ENCODE measurements at regions not wholly inside any gene's neighbourhood (a gene's known extent, or its start where the extent isn't known, plus 50 kb on each side); places are given as distances from the start of the nearest gene placed in this dataset.
A peak's percentile ranks its signal among the peaks of the same experiment; 100 is the strongest.

- WGBS, 2 donors = 90 to 93% methylated on average over 7 of the region's 7 CpGs
- H3K4me3 ChIP-seq (ENCODE audit: low read length in 2 of 2) = no peak overlapping the region
- no peak overlapping the region for H3K27ac ChIP-seq (ENCODE audit: low read depth in 1 of 2, low read length in 2 of 2)
- H3K36me3 ChIP-seq (ENCODE audit: control insufficient read depth in 1 of 2, insufficient read depth in 2 of 2, low read length in 1 of 2) = no peaks in the 10 kb centered on the region
- H3K4me1 ChIP-seq (ENCODE audit: control insufficient read depth in 1 of 2, insufficient read depth in 2 of 2, low read length in 2 of 2) = no peaks in the 10 kb centered on the region
- intact Hi-C loops (cut with DNase I) = no loop called here
- ATAC-seq (ENCODE audit: low FRiP score) (no peak), DNase-seq (no peak)
- H3K9me3 ChIP-seq (ENCODE audit: control insufficient read depth, low read length) = no peaks in the 10 kb centered on the region
- no peaks in the 10 kb centered on the region for H3K27me3 ChIP-seq (ENCODE audit: control insufficient read depth in 1 of 2, insufficient read depth in 2 of 2, low read length in 1 of 2)
These were observed 134.5 kb upstream of the RET start for GRCh38 chr10:42942279-42942950.

DNA sequence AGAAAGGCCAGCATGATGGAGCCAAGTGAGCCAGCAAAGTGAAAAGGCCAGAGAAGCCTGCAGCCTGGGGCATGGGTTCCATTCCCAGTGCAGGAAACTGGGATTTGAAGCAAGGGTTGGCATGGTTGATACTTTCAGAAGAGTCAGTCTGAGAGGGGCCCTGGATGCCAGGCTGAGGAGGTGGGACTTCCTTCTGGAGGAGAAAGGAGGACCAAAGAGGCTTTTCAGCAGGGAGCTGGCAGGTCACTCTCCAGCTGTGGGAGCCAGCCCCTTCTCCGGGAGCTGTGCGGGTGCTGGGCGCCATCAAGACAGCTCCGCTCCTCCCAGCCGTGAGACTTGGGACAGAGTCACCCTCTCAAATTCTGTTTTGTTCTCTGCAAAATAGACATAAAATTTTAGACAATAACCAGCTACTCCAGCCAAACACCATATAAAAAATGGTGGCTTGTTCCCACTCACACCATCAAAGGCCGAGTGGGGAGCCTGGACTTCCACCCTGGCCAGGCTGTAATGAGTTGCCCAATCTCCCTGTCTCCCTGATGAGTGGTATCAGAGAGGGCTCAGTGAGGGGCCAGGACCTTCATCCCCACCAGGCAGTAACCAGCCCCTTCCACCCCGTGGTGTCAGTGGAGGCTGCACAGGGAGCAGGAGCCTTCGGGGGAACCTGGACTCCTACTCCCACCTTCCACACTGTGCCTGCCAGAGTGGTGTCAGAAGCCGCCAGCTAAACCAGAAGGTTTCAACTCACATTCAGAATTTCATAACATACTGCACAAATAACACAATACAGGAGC lies 133.6 kb upstream of the RET start:
- intact Hi-C loops (cut with DNase I) = no loop called here
- no peaks in the 10 kb centered on the region for H3K4me1 ChIP-seq (ENCODE audit: control insufficient read depth in 1 of 2, insufficient read depth in 2 of 2, low read length in 2 of 2)
- DNase-seq (peak in 1 of 2 donors; percentile 44), ATAC-seq (ENCODE audit: low FRiP score) (no peak)
- H3K36me3 ChIP-seq (ENCODE audit: control insufficient read depth in 1 of 2, insufficient read depth in 2 of 2, low read length in 1 of 2) = no peaks in the 10 kb centered on the region
- 90 to 91% methylated on average over 9 of the region's 9 CpGs for WGBS, 2 donors
- no peaks in the 10 kb centered on the region for H3K9me3 ChIP-seq (ENCODE audit: control insufficient read depth, low read length)
- H3K27ac ChIP-seq (ENCODE audit: low read depth in 1 of 2, low read length in 2 of 2) = no peak overlapping the region
- no peaks in the 10 kb centered on the region for H3K27me3 ChIP-seq (ENCODE audit: control insufficient read depth in 1 of 2, insufficient read depth in 2 of 2, low read length in 1 of 2)
- H3K4me3 ChIP-seq (ENCODE audit: low read length in 2 of 2) = no peak overlapping the region

DNA sequence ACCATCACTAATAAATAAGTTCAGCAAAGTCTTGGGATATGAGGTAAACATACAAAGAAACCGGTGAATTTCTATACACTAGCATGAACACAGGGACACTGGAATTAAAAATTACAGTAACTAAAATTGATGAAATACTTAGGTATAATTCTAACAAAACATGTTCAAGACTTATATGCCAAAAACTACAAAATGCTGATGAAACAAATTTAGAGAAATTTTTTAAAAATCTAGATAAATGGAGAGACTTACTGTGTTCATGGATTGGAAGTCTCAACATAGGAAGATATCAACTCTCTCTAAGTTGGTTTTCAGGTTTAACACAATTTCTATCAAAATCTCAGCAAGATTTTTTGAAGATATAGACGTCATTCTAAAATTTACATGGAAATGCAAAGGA lies 128.8 kb upstream of the RET start:
- ATAC-seq (ENCODE audit: low FRiP score) = no peak
- no peaks in the 10 kb centered on the region for H3K4me1 ChIP-seq (ENCODE audit: control insufficient read depth in 1 of 2, insufficient read depth in 2 of 2, low read length in 2 of 2)
- H3K27ac ChIP-seq (ENCODE audit: low read depth in 1 of 2, low read length in 2 of 2) = no peak overlapping the region
- no peak overlapping the region for H3K4me3 ChIP-seq (ENCODE audit: low read length in 2 of 2)
- intact Hi-C loops (cut with DNase I) = no loop called here
- WGBS, 2 donors = 88 to 92% methylated on average over 2 of the region's 2 CpGs
- no peak for DNase-seq
- H3K36me3 ChIP-seq (ENCODE audit: control insufficient read depth in 1 of 2, insufficient read depth in 2 of 2, low read length in 1 of 2) = no peaks in the 10 kb centered on the region
- H3K27me3 ChIP-seq (ENCODE audit: control insufficient read depth in 1 of 2, insufficient read depth in 2 of 2, low read length in 1 of 2) = no peaks in the 10 kb centered on the region
- H3K9me3 ChIP-seq (ENCODE audit: control insufficient read depth, low read length) = no peaks in the 10 kb centered on the region

GRCh38 chr10:42949287-42949686 lies 127.6 kb upstream of the RET start:
- WGBS, 2 donors = 81 to 89% methylated on average over 2 of the region's 2 CpGs
- ATAC-seq (ENCODE audit: low FRiP score) (no peak), DNase-seq (no peak)
- intact Hi-C loops (cut with DNase I) = no loop called here
- Histone ChIP-seq H3K4me3 (ENCODE audit: low read length in 2 of 2) (no peak overlapping the region), H3K36me3 (ENCODE audit: control insufficient read depth in 1 of 2, insufficient read depth in 2 of 2, low read length in 1 of 2) (no peaks in the 10 kb centered on the region), H3K27me3 (ENCODE audit: control insufficient read depth in 1 of 2, insufficient read depth in 2 of 2, low read length in 1 of 2) (no peaks in the 10 kb centered on the region), H3K9me3 (ENCODE audit: control insufficient read depth, low read length) (no peaks in the 10 kb centered on the region), H3K27ac (ENCODE audit: low read depth in 1 of 2, low read length in 2 of 2) (no peak overlapping the region), H3K4me1 (ENCODE audit: control insufficient read depth in 1 of 2, insufficient read depth in 2 of 2, low read length in 2 of 2) (no peaks in the 10 kb centered on the region)

DNA sequence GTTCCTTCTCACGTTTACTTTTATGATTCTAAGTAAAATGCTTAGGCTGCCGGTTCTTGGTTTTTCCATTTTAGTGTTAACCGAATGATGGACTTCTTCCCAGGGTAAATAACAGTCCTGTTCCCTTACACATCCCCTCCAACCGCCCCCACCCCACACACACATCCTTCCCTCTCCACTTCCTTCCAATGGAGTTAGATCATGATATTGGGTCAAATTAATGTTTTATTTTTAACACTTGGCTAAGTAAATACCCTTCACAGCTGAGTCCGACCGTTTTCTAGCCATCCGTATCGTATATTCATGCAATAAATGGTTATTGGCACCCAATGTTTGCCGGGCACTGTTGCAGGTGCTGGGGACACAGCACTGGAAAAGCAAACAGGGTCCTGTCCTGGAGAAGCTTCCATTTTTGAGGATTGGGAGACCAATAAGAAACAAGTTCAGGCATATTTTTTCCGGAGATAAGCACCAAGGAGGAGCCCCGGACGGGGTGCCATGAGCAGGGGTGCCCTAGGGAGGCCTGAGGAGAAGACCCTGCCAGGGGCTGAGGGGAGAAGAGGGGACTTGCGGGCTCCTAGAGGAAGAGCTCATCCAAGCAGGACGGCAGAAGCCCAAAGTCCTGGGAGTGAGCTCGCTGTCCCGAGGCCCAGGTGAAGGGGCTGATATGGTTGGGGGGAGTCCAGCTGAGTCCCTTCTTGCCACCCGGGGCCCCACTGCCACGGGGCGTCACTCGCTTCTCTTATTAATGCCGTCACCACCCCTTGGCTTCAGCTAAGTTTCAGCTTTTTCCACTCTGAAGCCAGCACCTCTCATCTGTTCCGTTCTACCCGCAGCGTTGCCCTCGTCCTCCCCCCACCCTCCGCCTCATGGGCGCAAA lies 126.0 kb upstream of the RET start:
- Histone ChIP-seq H3K9me3 (ENCODE audit: control insufficient read depth, low read length) (no peaks in the 10 kb centered on the region), H3K4me1 (ENCODE audit: control insufficient read depth in 1 of 2, insufficient read depth in 2 of 2, low read length in 2 of 2) (no peaks in the 10 kb centered on the region), H3K36me3 (ENCODE audit: control insufficient read depth in 1 of 2, insufficient read depth in 2 of 2, low read length in 1 of 2) (no peaks in the 10 kb centered on the region), H3K27me3 (ENCODE audit: control insufficient read depth in 1 of 2, insufficient read depth in 2 of 2, low read length in 1 of 2) (no peaks in the 10 kb centered on the region), H3K4me3 (ENCODE audit: low read length in 2 of 2) (no peak overlapping the region), H3K27ac (ENCODE audit: low read depth in 1 of 2, low read length in 2 of 2) (no peak overlapping the region)
- DNase-seq = peak in 1 of 2 donors; percentile 56
- 41 to 46% methylated on average over 25 to 27 of the region's 27 CpGs for WGBS, 2 donors
- no peak for ATAC-seq (ENCODE audit: low FRiP score)
- intact Hi-C loops (cut with DNase I) = no loop called here

DNA sequence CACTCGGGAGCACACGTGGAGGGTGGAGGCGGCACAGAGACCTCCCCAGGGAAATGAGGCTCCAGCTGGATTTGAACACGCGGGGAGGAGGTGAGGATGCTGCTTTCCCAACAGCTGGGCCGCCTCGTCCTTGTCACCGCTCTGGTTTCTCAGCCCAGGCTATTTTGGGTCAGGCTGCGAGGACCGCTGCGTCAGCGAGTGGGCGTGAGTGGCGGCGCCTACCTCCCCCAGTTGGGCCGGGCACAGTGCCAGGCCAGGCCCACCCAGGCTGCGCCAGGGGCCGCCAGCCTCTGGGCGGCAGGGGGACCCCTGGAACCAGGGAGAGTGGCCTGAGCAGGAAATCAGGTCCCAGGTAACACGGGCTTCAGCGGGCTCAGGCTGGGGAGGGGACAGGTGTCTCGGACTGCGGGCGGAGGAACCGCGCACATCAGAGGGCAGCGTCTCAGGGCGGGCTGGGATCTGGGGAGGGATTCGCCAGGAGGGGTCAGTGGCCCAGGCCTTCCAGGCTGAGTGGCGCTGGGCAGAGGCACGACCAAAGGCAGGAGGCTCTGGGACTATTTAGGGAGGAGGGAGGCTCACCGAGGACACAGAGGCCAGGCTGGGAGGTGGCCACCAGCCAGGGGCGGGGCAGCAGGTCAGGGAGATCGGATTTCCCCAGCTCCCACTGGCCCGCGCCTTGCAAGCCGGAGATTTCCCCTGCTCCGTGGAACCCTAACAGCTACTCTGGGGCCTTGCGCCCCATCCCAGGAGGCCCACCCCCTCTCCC lies 125.2 kb upstream of the RET start:
- Histone ChIP-seq H3K4me1 (ENCODE audit: control insufficient read depth in 1 of 2, insufficient read depth in 2 of 2, low read length in 2 of 2) (no peaks in the 10 kb centered on the region), H3K27me3 (ENCODE audit: control insufficient read depth in 1 of 2, insufficient read depth in 2 of 2, low read length in 1 of 2) (no peaks in the 10 kb centered on the region), H3K4me3 (ENCODE audit: low read length in 2 of 2) (no peak overlapping the region), H3K36me3 (ENCODE audit: control insufficient read depth in 1 of 2, insufficient read depth in 2 of 2, low read length in 1 of 2) (no peaks in the 10 kb centered on the region), H3K27ac (ENCODE audit: low read depth in 1 of 2, low read length in 2 of 2) (no peak overlapping the region), H3K9me3 (ENCODE audit: control insufficient read depth, low read length) (no peaks in the 10 kb centered on the region)
- 9 to 21% methylated on average over 31 to 39 of the region's 39 CpGs for WGBS, 2 donors
- intact Hi-C loops (cut with DNase I) = no loop called here
- no peak for ATAC-seq (ENCODE audit: low FRiP score)
- DNase-seq = peak in 1 of 2 donors; percentile 74

DNA sequence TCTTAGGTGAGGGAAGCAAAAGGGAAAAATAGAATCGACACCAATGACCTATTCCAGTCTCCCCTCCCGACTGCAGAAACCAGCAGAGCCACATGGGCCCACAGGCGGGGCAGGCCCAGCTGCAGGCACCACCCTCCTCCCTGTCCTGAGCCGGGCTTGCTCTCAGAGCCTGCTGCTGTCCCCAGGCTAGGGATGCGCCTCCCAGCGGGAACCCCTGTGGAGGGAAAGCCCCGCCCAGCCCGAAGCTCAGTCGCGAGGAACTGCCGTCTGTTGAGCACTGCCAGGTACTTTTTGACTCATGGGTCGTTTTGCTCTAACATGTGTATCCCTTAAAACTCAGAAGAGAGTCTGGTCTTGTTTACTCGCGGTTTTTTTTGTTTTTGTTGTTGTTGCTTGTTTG lies 124.5 kb upstream of the RET start:
- WGBS, 2 donors = 56 to 73% methylated on average over 14 of the region's 14 CpGs
- no peak for ATAC-seq (ENCODE audit: low FRiP score)

DNA sequence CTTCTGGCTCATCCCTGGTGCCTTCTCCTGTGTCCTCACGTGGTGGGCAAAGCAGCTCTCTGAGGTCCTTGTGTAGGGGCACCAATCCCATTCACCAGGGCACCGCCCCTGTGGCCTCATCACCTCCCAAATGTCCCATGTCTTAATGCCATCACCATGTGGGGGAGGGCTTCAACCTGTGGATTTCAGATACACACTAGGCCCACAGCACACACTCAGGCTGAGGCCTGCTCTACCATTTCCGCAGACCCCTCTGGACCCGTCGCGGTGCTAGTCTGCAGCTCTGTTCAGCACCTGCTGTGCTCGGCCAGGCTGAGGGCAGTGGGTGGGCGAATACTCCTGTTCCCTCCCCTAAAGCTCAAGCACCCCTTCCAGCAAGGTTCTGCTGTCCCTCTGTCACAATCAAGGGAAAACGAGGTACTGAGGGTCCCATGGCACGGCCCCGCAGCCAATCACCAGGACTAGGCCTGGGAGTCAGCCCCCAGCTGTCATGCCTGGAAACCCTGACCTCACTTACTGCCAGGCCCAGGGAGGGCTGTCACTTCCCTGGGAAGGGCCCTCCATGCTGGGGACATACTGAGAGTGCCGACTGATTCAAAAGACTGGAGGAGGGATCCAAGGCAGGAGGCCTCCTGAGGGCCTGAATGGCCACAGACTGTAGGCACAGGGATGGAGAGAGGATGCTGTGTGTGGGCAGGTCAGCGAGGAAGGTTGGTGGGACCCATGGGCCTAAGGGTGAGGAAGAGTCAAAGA lies 123.8 kb upstream of the RET start:
- Histone ChIP-seq H3K27me3 (ENCODE audit: control insufficient read depth in 1 of 2, insufficient read depth in 2 of 2, low read length in 1 of 2) (no peaks in the 10 kb centered on the region), H3K4me1 (ENCODE audit: control insufficient read depth in 1 of 2, insufficient read depth in 2 of 2, low read length in 2 of 2) (no peaks in the 10 kb centered on the region), H3K4me3 (ENCODE audit: low read length in 2 of 2) (no peak overlapping the region), H3K27ac (ENCODE audit: low read depth in 1 of 2, low read length in 2 of 2) (no peak overlapping the region), H3K9me3 (ENCODE audit: control insufficient read depth, low read length) (no peaks in the 10 kb centered on the region), H3K36me3 (ENCODE audit: control insufficient read depth in 1 of 2, insufficient read depth in 2 of 2, low read length in 1 of 2) (no peaks in the 10 kb centered on the region)
- 95 to 96% methylated on average over 13 of the region's 13 CpGs for WGBS, 2 donors
- ATAC-seq (ENCODE audit: low FRiP score) (no peak), DNase-seq (peak in 1 of 2 donors; percentile 54)
- intact Hi-C loops (cut with DNase I) = no loop called here

More for the DNA sequence above, 124.5 kb upstream of the RET start:
- intact Hi-C loops (cut with DNase I) = no loop called here
- no peaks in the 10 kb centered on the region for H3K9me3 ChIP-seq (ENCODE audit: control insufficient read depth, low read length)
- H3K27me3 ChIP-seq (ENCODE audit: control insufficient read depth in 1 of 2, insufficient read depth in 2 of 2, low read length in 1 of 2) = no peaks in the 10 kb centered on the region
- no peak overlapping the region for H3K27ac ChIP-seq (ENCODE audit: low read depth in 1 of 2, low read length in 2 of 2)
- peak in 1 of 2 donors; percentile 70 for DNase-seq
- no peak overlapping the region for H3K4me3 ChIP-seq (ENCODE audit: low read length in 2 of 2)
- H3K36me3 ChIP-seq (ENCODE audit: control insufficient read depth in 1 of 2, insufficient read depth in 2 of 2, low read length in 1 of 2) = no peaks in the 10 kb centered on the region
- H3K4me1 ChIP-seq (ENCODE audit: control insufficient read depth in 1 of 2, insufficient read depth in 2 of 2, low read length in 2 of 2) = no peaks in the 10 kb centered on the region
